HCT116 (cell line): ENCODE measurements at regions not wholly inside any gene's neighbourhood (a gene's known extent, or its start where the extent isn't known, plus 50 kb on each side); places are given as distances from the start of the nearest gene placed in this dataset.
"Not testable (repeated sequence)": the region's sequence is repeated elsewhere in the genome, so short reads cannot be mapped to it uniquely, and the experiment has no call there.

ENCODE experiments used
- ATAC-seq: fragments of 200-7000 bp; cut with Tn5 transposase; 2 replicates; pipeline ENCODE4 v1.9.1; 2020; ENCODE audit warnings: mild to moderate bottlenecking, moderate library complexity
- BruUV-seq: library from RNA; stranded (reverse); fragments of 400-500 nt; replicated peaks from 2 replicates; lab custom pipeline; 2021; lab: Mats Ljungman, UMichigan
- CTCF ChIA-PET: fragments of 300-600 bp; sonication (Branson Sonifier 250); formaldehyde crosslinking; loops from one replicate; lab custom pipeline; 2021; ENCODE audit warnings: antibody characterized with exemption; lab: Charles Lee
- POLR2A ChIA-PET: fragments of 300-600, 350-600 bp; sonication (Branson Sonifier 250); formaldehyde crosslinking; loops from one replicate; lab custom pipeline; 2021; ENCODE audit warnings: antibody characterized with exemption; lab: Charles Lee
- RAD21 ChIA-PET, 2 experiments: fragments of 300-600 bp; sonication (Branson Sonifier 250); formaldehyde crosslinking; loops; one replicate each; lab custom pipeline; 2023; ENCODE audit warnings: low total read pairs in 2 of 2; ENCODE audit not compliant: uncharacterized antibody in 2 of 2, unreplicated experiment in 2 of 2, low non-redundant PET in 1 of 2; lab: Charles Lee
- DNase-seq: peaks from one replicate; pipeline ENCODE4 v3.0.0-alpha.2; 2010; ENCODE audit warnings: low read depth, low spot score
- H2AFZ ChIP-seq: fragments of 200-600 bp; shearing (Covaris generic), sonication (generic); 2 replicates; pipeline ENCODE4 v1.6.1; 2017; ENCODE audit warnings: low read depth, mixed run types, mixed read lengths, antibody characterized with exemption, low read length; ENCODE audit not compliant: poor library complexity, severe bottlenecking
- H3K27ac ChIP-seq: 2 replicates; pipeline ENCODE4 v1.5.1; 2012; ENCODE audit warnings: low read depth, low read length
- H3K27me3 ChIP-seq: fragments of 200-600 bp; sonication (generic); 2 replicates; pipeline ENCODE4 v1.6.1; 2016; ENCODE audit warnings: mixed run types, low read length, mixed read lengths; ENCODE audit not compliant: insufficient read depth
- H3K36me3 ChIP-seq, 2 experiments: fragments of 200-500 bp in 1 of 2; fragments of 200-600 bp in 1 of 2; sonication (Bioruptor generic) in 1 of 2; sonication (generic) in 1 of 2; 2 replicates each; pipeline versions ENCODE4 v1.5.1 to v1.6.1; 2014 to 2016; ENCODE audit warnings: low read length in 2 of 2, inconsistent platforms in 1 of 2, mixed read lengths in 1 of 2, mixed run types in 1 of 2; ENCODE audit not compliant: insufficient read depth in 2 of 2, control insufficient read depth in 1 of 2
- H3K4me1 ChIP-seq, 2 experiments: fragments of 200-600 bp in 1 of 2; sonication (generic) in 1 of 2; 2 replicates each; pipeline versions ENCODE4 v1.5.1 to v1.6.1; 2012 to 2017; ENCODE audit warnings: low read length in 2 of 2, inconsistent platforms in 1 of 2, mild to moderate bottlenecking in 1 of 2, mixed read lengths in 1 of 2, mixed run types in 1 of 2, moderate library complexity in 1 of 2; ENCODE audit not compliant: insufficient read depth in 2 of 2, control insufficient read depth in 1 of 2
- H3K4me2 ChIP-seq: fragments of 200-600 bp; sonication (generic); 2 replicates; pipeline ENCODE4 v1.6.1; 2017; ENCODE audit warnings: mixed run types, low read length, mixed read lengths
- H3K4me3 ChIP-seq, 2 experiments: fragments of 200-600 bp in 1 of 2; sonication (generic) in 1 of 2; replicated peaks in 1 of 2; 2 replicates each; pipeline ENCODE4 v1.5.1; 2011 to 2016; ENCODE audit warnings: low read length in 2 of 2, control low read depth in 1 of 2, low read depth in 1 of 2, mild to moderate bottlenecking in 1 of 2, mixed read lengths in 1 of 2, mixed run types in 1 of 2
- H3K79me2 ChIP-seq: fragments of 200-600 bp; sonication (generic); 2 replicates; pipeline ENCODE4 v1.6.1; 2017; ENCODE audit warnings: mild to moderate bottlenecking, mixed run types, low read length, moderate library complexity, mixed read lengths; ENCODE audit not compliant: insufficient read depth
- H3K9ac ChIP-seq: fragments of 200-600 bp; sonication (generic); 2 replicates; pipeline ENCODE4 v1.6.1; 2016; ENCODE audit warnings: low read length, mixed read lengths
- H3K9me2 ChIP-seq: fragments of 200-600 bp; sonication (generic), shearing (Covaris generic); 2 replicates; pipeline ENCODE4 v1.6.1; 2017; ENCODE audit warnings: mixed run types, mild to moderate bottlenecking, moderate library complexity; ENCODE audit not compliant: insufficient read depth
- H3K9me3 ChIP-seq, 2 experiments: fragments of 200-500 bp in 1 of 2; fragments of 200-600 bp in 1 of 2; sonication (Bioruptor generic) in 1 of 2; sonication (generic) in 1 of 2; 2 replicates each; pipeline ENCODE4 v1.6.1; 2014 to 2017; ENCODE audit warnings: low read length in 2 of 2, mixed read lengths in 2 of 2, inconsistent platforms in 1 of 2, low read depth in 1 of 2, mild to moderate bottlenecking in 1 of 2, mixed run types in 1 of 2, moderate library complexity in 1 of 2; ENCODE audit not compliant: control insufficient read depth in 1 of 2, insufficient read depth in 1 of 2
- H4K20me1 ChIP-seq: fragments of 200-600 bp; sonication (generic), shearing (Covaris generic); 2 replicates; pipeline ENCODE4 v1.6.1; 2017; ENCODE audit warnings: mixed run types, mild to moderate bottlenecking, moderate library complexity; ENCODE audit not compliant: insufficient read depth
- CBX3 ChIP-seq: IDR thresholded peaks from 2 replicates; pipeline ENCODE4 v1.6.1; 2012; ENCODE audit warnings: low read depth
- CTCF ChIP-seq, 3 experiments: fragments of 200-600 bp in 1 of 3; sonication (generic) in 1 of 3; IDR thresholded peaks in 2 of 3; conservative IDR thresholded peaks in 1 of 3; 2 replicates each; pipeline ENCODE4 v1.5.1; 2012 to 2017; ENCODE audit warnings: low read depth in 2 of 3, low read length in 2 of 3, antibody characterized with exemption in 1 of 3, borderline replicate concordance in 1 of 3, control low read depth in 1 of 3, mild to moderate bottlenecking in 1 of 3, mixed read lengths in 1 of 3, mixed run types in 1 of 3, moderate library complexity in 1 of 3; ENCODE audit not compliant: insufficient read depth in 1 of 3
- EGR1 ChIP-seq: IDR thresholded peaks from 2 replicates; pipeline ENCODE4 v1.6.1; 2012; ENCODE audit warnings: low read depth
- ELF1 ChIP-seq: IDR thresholded peaks from 2 replicates; pipeline ENCODE4 v1.6.1; 2012; ENCODE audit warnings: low read depth, borderline replicate concordance
- EZH2 ChIP-seq: fragments of 200-600 bp; sonication (generic); IDR thresholded peaks from 2 replicates; pipeline ENCODE4 v1.6.1; 2017; ENCODE audit warnings: antibody characterized with exemption, mixed run types
- JUND ChIP-seq: IDR thresholded peaks from 2 replicates; pipeline ENCODE4 v1.6.1; 2012
- POLR2A ChIP-seq: IDR thresholded peaks from 2 replicates; pipeline ENCODE4 v1.7.0; 2011; ENCODE audit warnings: borderline replicate concordance; ENCODE audit not compliant: insufficient read depth, insufficient read length; ENCODE audit errors: extremely low read depth
- SRF ChIP-seq: IDR thresholded peaks from 2 replicates; pipeline ENCODE4 v1.6.1; 2012; ENCODE audit warnings: low read depth
- YY1 ChIP-seq: IDR thresholded peaks from 2 replicates; pipeline ENCODE4 v1.6.1; 2011; ENCODE audit warnings: low read length, low read depth, moderate library complexity, mild to moderate bottlenecking; ENCODE audit not compliant: insufficient replicate concordance; ENCODE audit errors: extremely low read depth
- intact Hi-C: fragments of 100-400 bp; cut with micrococcal nuclease; formaldehyde crosslinking; loops from 2 replicates; pipeline ENCODE4 v1.10.0; 2022
- TF ChIP-seq, protein P1 (sequence below): IDR thresholded peaks from 2 replicates; pipeline ENCODE4 v1.6.1; 2012
- TF ChIP-seq, protein P2 (sequence below): IDR thresholded peaks from 2 replicates; pipeline ENCODE4 v1.6.1; 2012

DNA sequence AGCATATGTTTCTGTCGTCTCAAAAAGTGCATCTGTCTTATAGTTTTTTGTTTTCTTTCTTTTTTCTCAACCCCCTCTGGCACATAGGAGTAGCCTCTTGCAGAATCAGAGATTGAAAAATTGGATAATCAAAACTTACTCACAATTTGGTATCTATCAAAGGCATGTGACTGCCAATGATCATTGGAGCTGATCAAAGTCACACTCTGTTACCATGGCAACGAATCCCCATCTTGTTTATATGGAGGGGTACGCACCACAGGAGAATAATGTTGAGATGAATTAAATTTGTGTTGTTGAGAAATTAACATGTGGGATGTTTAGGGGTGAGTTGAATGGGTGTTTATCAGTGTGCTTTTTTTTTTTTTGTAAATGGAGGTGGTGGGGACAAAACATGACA lies 458.3 kb upstream of the FANCL start:
- POLR2A ChIA-PET: no interaction called here
- Histone ChIP-seq H3K27ac (no peak overlapping the region), H3K36me3 (no peaks in the 10 kb centered on the region), H2AFZ (no peak overlapping the region), H3K79me2 (no peaks in the 10 kb centered on the region), H3K4me3 (no peak overlapping the region), H3K9me2 (no peaks in the 10 kb centered on the region), H3K27me3 (no peaks in the 10 kb centered on the region), H3K9me3 (no peaks in the 10 kb centered on the region), H3K4me1 (no peaks in the 10 kb centered on the region), H4K20me1 (no peaks in the 10 kb centered on the region), H3K9ac (no peak overlapping the region), H3K4me2 (no peak overlapping the region)
- DNase-seq (no peak), ATAC-seq (no peak)
- CTCF ChIA-PET: no interaction called here
- intact Hi-C loops: no loop called here
- RAD21 ChIA-PET: no interaction called here
- no peak for TF ChIP-seq JUND
- TF ChIP-seq EGR1: no peak
- no peak for TF ChIP-seq SRF
- TF ChIP-seq, protein P1, sequence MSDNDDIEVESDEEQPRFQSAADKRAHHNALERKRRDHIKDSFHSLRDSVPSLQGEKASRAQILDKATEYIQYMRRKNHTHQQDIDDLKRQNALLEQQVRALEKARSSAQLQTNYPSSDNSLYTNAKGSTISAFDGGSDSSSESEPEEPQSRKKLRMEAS: no peak
- no peak for TF ChIP-seq EZH2
- TF ChIP-seq, protein P2, sequence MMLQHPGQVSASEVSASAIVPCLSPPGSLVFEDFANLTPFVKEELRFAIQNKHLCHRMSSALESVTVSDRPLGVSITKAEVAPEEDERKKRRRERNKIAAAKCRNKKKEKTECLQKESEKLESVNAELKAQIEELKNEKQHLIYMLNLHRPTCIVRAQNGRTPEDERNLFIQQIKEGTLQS: no peak
- no peak for TF ChIP-seq YY1
- no peak for TF ChIP-seq CBX3
- no peak for TF ChIP-seq CTCF (IDR thresholded peaks at IDR 0.05 in 2 of 3, conservative IDR thresholded peaks at IDR 0.05 in 1 of 3; ENCODE audit: borderline replicate concordance in 1 of 3, insufficient read depth in 1 of 3, low read depth in 2 of 3, low read length in 2 of 3)
- no TSS peak for BruUV-seq

DNA sequence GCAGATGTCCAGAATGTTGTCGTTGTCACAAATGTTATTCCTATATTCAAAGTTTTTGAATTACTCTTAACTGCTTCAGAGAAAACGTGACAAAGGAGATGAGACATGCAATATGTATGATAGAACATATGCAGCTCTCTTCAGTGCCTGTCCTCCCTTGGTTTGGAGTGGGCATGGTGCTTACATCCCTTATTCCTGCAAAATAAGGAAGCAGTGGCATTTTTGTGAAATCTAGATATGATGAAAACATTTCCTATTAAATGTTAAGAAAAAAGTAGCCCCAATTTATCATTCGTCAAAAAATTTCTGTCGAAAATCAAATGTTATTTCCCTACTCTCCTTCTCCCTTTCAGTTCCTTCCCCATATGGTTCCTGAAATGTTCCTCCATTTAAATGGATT lies 457.5 kb upstream of the FANCL start:
- intact Hi-C loops: no loop called here
- CTCF ChIA-PET: no interaction called here

GRCh38 chr2:58694114-58694513 lies 453.0 kb upstream of the FANCL start:
- RAD21 ChIA-PET, POLR2A ChIA-PET, H3K27me3 ChIP-seq, H2AFZ ChIP-seq, H3K27ac ChIP-seq, H4K20me1 ChIP-seq, CTCF ChIA-PET, H3K4me3 ChIP-seq, intact Hi-C loops, H3K9ac ChIP-seq, H3K79me2 ChIP-seq, H3K4me1 ChIP-seq, ATAC-seq, H3K9me3 ChIP-seq, H3K36me3 ChIP-seq, DNase-seq, BruUV-seq, H3K4me2 ChIP-seq, H3K9me2 ChIP-seq: not testable (repeated sequence)

More for the DNA sequence above, 457.5 kb upstream of the FANCL start:
- Histone ChIP-seq H4K20me1 (no peaks in the 10 kb centered on the region), H3K36me3 (no peaks in the 10 kb centered on the region), H3K4me3 (no peak overlapping the region), H3K79me2 (no peaks in the 10 kb centered on the region), H3K27me3 (no peaks in the 10 kb centered on the region), H3K4me1 (no peaks in the 10 kb centered on the region), H3K9ac (no peak overlapping the region), H3K27ac (no peak overlapping the region), H3K4me2 (no peak overlapping the region), H3K9me2 (no peaks in the 10 kb centered on the region), H3K9me3 (no peaks in the 10 kb centered on the region), H2AFZ (no peak overlapping the region)
- ATAC-seq (no peak), DNase-seq (no peak)
- no peak for TF ChIP-seq POLR2A
- no peak for TF ChIP-seq ELF1
- ChIA-PET POLR2A (no interaction called here), RAD21 (no interaction called here)
- no TSS peak for BruUV-seq
